Stimulated activated naive B cell treated with anti-CD40 and anti-IgM and Interleukin-4, amounts not matched to agents 10 μg/mL and 1 μg/mL and 100 μg/mL, for 72 hours (primary cell): ENCODE measurements at regions not wholly inside any gene's neighbourhood (a gene's known extent, or its start where the extent isn't known, plus 50 kb on each side); places are given as distances from the start of the nearest gene placed in this dataset.
"Not testable (repeated sequence)": the region's sequence is repeated elsewhere in the genome, so short reads cannot be mapped to it uniquely, and the experiment has no call there.

Experiments used
- ATAC-seq, 2 donors: fragments of 150-1000 bp; cut with Tn5 transposase; replicated peaks; 2 replicates each; pipeline ENCODE4 v1.10.0; 2021; ENCODE audit warnings: moderate library complexity in 1 of 2
- DNase-seq: peaks from one replicate; pipeline ENCODE4 v3.0.0; 2021
- H3K27ac Mint-ChIP-seq: one replicate; pipeline ENCODE4 v1.8.0; 2022; ENCODE audit warnings: mild to moderate bottlenecking, mixed read lengths
- H3K27me3 Mint-ChIP-seq, 2 donors: one replicate each; pipeline ENCODE4 v1.8.0; 2022; ENCODE audit warnings: mixed read lengths in 2 of 2
- H3K36me3 Mint-ChIP-seq, 2 donors: one replicate each; pipeline ENCODE4 v1.8.0; 2022; ENCODE audit warnings: mixed read lengths in 2 of 2, mild to moderate bottlenecking in 1 of 2
- H3K4me1 Mint-ChIP-seq, 2 donors: one replicate each; pipeline ENCODE4 v1.8.0; 2022; ENCODE audit warnings: mixed read lengths in 2 of 2, mild to moderate bottlenecking in 1 of 2
- H3K4me3 Mint-ChIP-seq, 2 donors: one replicate each; pipeline ENCODE4 v1.8.0; 2022; ENCODE audit warnings: mild to moderate bottlenecking in 2 of 2, mixed read lengths in 2 of 2, moderate library complexity in 1 of 2
- H3K9me3 Mint-ChIP-seq, 2 donors: one replicate each; pipeline ENCODE4 v1.8.0; 2022; ENCODE audit warnings: mixed read lengths in 2 of 2, mild to moderate bottlenecking in 1 of 2

DNA sequence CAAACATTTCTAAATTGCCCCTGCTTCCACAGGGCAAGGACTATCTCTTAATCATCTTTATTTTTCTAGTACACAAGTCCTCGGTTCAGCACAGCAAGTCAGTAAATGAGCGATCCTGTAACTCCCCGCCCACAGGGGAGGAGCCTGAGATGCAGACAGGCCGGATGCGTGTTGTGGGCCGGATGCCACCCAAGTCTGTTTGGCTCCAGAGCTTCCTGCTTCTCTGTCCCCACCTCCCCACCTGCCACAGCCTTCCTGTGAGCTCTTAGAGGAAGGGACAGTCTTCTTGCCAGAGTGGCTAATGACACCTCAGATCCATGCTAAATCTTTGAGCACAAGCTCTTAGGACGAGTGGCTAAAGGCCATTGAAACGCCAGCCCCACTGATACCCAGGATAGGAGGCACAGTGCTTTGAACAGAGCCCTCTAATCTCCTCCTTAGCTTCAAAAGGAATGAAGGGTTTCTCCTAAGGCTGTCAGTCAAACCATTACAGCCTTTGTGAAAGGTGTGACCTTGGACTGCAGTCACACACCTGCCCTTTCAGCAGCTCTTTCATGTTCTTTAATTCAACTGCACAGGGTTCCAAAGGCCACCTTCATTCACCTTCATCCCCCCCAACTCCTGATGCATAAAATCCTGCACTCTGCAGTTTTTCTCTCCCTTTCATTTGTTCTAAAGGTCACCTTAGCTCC lies 264.3 kb downstream of the TFAP2C start:
- Mint-ChIP-seq H3K4me3 (no peak overlapping the region), H3K27ac (no peak overlapping the region), H3K4me1 (no peaks in the 10 kb centered on the region), H3K36me3 (no peaks in the 10 kb centered on the region), H3K9me3 (no peaks in the 10 kb centered on the region), H3K27me3 (peaks cover 0 to 4% of the 10 kb centered on the region in 2 donors)
- ATAC-seq, result no peak
- DNase-seq, result no peak

DNA sequence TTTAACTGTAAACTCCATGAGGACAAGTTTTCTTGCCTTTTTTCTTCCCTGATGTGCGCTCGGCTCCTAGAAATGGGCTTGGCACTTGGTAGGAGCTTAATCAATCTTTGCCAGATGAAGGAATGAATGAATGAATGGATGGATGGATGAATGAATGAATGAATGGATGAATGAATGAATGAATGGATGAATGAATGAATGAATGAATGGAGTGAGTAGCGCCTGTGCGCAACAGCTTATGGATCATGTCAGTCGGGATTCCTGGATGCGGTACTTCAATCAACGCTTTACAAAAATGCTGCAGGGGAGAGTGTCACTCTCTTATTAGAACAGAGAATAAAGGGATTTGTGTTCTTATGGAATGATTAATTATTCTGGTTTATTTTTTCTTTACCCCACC lies 267.3 kb downstream of the TFAP2C start:
- no peak for ATAC-seq

DNA sequence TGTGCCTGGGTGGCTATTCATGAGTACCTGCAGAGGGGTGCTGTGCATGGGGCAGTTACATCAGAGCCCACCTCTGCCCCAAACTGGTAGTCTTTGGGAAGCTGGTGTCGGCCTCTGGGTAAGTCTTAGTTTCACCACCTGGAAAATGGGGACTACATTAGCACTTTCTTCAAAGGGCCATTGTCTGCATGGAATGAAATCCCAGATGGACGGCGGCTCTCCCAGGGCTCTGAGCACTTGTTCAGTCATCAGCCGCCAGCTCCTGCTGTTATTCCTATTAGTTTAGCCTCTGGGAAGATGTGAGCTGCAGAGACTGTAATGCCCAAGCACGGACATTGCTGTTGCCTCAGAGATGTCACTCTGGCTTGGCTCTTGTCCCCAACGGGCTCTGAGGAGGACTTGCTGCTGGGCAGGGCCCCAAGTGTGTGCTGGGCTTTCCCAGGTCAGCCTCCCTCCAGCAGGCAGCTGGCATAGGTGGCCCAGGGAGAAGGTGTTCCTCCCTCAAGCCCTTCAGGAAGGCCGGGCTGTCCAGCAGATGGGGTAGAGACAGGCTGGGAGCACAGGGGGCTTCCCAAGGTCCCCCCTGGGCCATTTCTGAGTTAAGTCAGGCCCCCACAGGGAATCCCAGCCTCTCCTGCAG lies 268.3 kb downstream of the TFAP2C start:
- Mint-ChIP-seq H3K9me3 (peaks cover 2 to 3% of the 10 kb centered on the region in 2 donors), H3K27me3 (peaks cover 8 to 11% of the 10 kb centered on the region in 2 donors), H3K4me1 (no peaks in the 10 kb centered on the region), H3K4me3 (no peak overlapping the region), H3K36me3 (no peaks in the 10 kb centered on the region), H3K27ac (no peak overlapping the region)
- DNase-seq (no peak), ATAC-seq (no peak)

More for the DNA sequence above, 267.3 kb downstream of the TFAP2C start:
- Mint-ChIP-seq H3K4me1 (no peaks in the 10 kb centered on the region), H3K27ac (no peak overlapping the region), H3K27me3 (peaks cover 8 to 11% of the 10 kb centered on the region in 2 donors), H3K9me3 (peaks cover 2 to 3% of the 10 kb centered on the region in 2 donors), H3K36me3 (no peaks in the 10 kb centered on the region), H3K4me3 (no peak overlapping the region)
- no peak for DNase-seq

DNA sequence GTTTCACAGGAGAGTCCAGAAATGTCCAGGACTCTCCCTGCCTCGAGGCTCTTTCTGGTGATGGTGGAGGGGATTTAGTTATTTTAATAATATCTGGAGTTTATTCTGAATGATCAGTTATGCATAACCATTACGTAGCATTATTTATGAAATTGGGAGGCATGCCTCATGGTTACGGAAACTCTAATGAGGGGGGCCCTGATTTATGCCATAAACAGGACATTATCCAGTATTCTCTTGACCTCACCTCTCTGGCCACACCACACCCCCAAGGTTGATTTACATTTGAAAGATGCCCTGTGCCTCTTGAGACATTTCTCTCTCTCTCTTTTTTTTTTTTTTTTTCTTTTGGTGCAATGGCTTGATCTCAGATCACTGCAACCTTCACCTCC lies 268.8 kb downstream of the TFAP2C start:
- H3K4me1 Mint-ChIP-seq, result no peaks in the 10 kb centered on the region
- no peak overlapping the region for H3K4me3 Mint-ChIP-seq
- ATAC-seq (no peak), DNase-seq (no peak)
- H3K36me3 Mint-ChIP-seq, result no peaks in the 10 kb centered on the region
- H3K9me3 Mint-ChIP-seq, result peaks cover 2 to 3% of the 10 kb centered on the region in 2 donors
- H3K27me3 Mint-ChIP-seq, result peaks cover 8 to 11% of the 10 kb centered on the region in 2 donors
- H3K27ac Mint-ChIP-seq, result no peak overlapping the region

DNA sequence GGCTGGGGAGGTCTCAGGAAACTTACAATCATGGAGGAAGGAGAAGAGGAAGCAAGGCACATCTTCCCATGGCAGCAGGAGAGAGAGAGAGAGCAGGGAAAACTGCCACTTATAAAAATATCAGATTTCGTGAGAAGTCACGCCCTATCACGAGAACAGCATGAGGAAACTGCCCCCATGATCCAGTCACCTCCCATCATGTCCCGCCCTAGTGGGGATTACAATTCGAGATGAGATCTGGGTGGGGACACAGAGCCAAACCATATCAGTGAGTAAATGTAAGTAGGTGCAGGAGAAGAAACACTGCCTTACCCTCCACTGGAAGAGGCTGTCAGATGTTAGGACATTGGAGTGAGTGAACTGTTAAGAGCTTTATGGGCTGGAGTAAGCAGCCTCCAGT lies 270.4 kb downstream of the TFAP2C start:
- Mint-ChIP-seq H3K4me1 (no peaks in the 10 kb centered on the region), H3K9me3 (peaks cover 2 to 3% of the 10 kb centered on the region in 2 donors), H3K27ac (no peak overlapping the region), H3K36me3 (no peaks in the 10 kb centered on the region), H3K27me3 (peaks cover 8 to 11% of the 10 kb centered on the region in 2 donors), H3K4me3 (no peak overlapping the region)
- ATAC-seq (no peak), DNase-seq (no peak)

DNA sequence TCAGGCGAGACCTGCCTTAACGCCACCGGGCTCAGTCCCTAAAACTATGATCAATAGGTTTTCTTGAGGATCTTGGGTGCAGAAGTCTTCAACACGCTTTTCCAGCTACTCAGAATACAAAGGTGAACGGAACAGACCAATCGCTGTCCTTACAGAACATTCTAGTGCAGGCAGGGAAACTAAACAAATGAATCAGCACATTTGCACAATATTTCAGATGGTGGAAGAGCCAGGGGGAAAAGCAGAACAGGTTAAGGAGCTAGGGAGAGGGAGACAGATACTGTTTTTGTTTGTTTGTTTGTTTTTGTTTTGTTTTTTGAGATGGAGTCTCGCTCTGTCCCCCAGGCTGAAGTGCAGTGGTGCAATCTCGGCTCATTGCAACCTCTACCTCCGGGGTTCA lies 271.1 kb downstream of the TFAP2C start:
- Mint-ChIP-seq H3K4me1 (no peaks in the 10 kb centered on the region), H3K27me3 (peaks cover 8 to 11% of the 10 kb centered on the region in 2 donors), H3K9me3 (peaks cover 2 to 3% of the 10 kb centered on the region in 2 donors), H3K36me3 (no peaks in the 10 kb centered on the region), H3K27ac (no peak overlapping the region), H3K4me3 (no peak overlapping the region)
- DNase-seq (no peak), ATAC-seq (no peak)

DNA sequence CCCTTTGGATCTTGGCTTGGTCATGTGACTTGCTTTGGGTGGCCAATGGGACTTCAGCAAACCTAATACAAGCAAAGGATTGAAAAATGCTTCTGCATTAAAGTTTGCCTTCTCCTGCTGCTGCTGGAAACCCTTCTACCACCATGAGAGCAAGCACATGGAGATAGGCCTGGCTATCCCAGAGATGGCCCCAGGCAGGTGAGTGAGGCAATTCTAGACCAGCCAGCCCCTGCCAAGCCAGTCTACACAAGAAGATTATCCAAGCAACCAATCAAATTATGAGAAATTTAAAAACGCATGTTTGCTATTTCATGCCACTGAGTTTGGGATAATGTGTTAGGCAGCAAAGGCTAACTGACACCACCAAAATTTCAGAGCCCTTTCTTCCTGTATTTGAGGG lies 274.3 kb downstream of the TFAP2C start:
- Mint-ChIP-seq H3K4me3 (no peak overlapping the region), H3K27ac (no peak overlapping the region)

DNA sequence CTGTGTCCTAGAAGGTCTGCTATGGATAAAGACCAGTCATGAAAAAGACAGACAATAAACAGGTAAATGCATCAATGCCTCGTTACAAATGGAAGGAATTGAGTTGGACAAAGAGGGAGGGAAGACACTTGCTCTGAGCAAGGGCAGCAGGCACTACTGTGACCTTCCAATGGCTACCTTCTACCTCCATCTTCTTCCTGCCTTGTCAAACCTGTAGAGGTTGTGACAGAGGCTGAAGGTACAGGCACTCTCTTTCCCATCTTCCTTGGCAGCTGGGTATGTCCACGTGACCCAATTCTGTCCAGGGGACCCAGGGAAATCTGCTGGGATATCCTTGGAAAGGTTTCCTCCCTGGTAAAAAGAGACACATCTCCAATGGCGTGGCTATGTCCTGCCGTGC lies 274.8 kb downstream of the TFAP2C start:
- H3K36me3 Mint-ChIP-seq, result no peaks in the 10 kb centered on the region
- no peak overlapping the region for H3K4me3 Mint-ChIP-seq
- ATAC-seq (no peak), DNase-seq (no peak)
- H3K27ac Mint-ChIP-seq, result no peak overlapping the region
- peaks cover 2 to 3% of the 10 kb centered on the region in 2 donors for H3K9me3 Mint-ChIP-seq
- H3K27me3 Mint-ChIP-seq, result peaks cover 4 to 11% of the 10 kb centered on the region in 2 donors
- H3K4me1 Mint-ChIP-seq, result no peaks in the 10 kb centered on the region

More for the DNA sequence above, 274.3 kb downstream of the TFAP2C start:
- H3K27me3 Mint-ChIP-seq, result peaks cover 4 to 11% of the 10 kb centered on the region in 2 donors
- no peaks in the 10 kb centered on the region for H3K36me3 Mint-ChIP-seq
- no peaks in the 10 kb centered on the region for H3K4me1 Mint-ChIP-seq
- DNase-seq (no peak), ATAC-seq (no peak)
- peaks cover 2 to 3% of the 10 kb centered on the region in 2 donors for H3K9me3 Mint-ChIP-seq

DNA sequence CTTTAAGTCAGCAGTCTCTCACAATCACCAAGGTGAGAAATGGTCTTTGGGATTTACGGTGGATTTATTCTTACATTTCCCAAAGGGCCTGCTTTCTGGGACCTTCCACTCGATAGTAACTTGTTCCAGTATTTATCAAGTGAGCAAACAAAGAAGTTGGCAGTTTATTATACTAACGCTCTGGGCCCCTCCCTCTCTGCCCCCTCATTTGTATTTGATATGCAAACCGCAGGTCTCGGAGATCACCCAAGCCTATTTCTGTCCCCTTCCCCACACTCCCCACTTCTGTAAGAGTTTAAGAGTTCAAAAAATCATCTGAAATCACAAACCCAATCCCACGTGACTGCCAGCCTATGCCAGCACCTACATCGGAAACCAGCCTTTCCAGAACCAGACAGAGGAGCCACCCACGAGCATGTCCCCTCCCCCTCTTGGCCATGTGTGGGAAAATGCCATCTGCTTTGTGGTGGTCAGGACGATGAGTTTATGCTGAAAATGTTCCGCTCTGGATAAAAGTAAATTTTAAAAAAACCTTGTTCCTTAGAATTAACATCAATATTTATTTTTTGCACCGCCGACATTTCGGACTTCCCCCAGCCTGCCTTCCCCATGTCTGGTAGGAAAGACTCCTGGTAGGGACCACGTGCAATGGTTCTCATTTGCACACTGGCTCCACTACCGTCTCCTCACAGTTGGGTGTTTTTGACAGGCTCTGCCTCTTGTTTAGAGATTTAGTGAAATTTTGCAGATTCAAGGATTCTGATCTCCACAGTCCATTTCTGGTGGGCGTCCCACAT lies 281.0 kb downstream of the TFAP2C start:
- Mint-ChIP-seq H3K27ac (no peak overlapping the region), H3K27me3 (peaks cover 7 to 16% of the 10 kb centered on the region in 2 donors), H3K36me3 (peaks cover 0 to 2% of the 10 kb centered on the region in 2 donors), H3K9me3 (no peaks in the 10 kb centered on the region), H3K4me1 (no peaks in the 10 kb centered on the region), H3K4me3 (no peak overlapping the region)
- ATAC-seq, result no peak
- DNase-seq, result no peak

DNA sequence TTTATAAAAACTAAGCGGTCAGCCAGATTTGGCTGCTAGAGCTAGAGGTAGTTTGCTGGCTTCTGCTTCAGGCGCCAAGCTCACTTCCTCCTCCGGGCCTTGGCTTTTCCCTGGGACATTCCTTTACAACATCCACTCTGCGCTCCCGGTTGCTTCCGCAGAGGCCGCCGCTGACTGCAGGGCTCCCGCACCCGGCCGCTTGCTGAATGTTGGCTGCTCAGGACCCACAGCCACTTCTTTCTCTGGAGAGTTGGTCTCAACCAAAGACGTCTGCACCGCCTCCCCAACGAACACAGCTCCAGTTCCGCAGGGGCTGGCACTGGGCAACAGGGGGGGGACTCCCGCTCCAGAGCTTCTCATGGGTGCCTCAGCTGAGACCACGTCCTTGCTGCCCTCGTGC lies 282.8 kb downstream of the TFAP2C start:
- DNase-seq, result no peak
- H3K4me3 Mint-ChIP-seq, result no peak overlapping the region

DNA sequence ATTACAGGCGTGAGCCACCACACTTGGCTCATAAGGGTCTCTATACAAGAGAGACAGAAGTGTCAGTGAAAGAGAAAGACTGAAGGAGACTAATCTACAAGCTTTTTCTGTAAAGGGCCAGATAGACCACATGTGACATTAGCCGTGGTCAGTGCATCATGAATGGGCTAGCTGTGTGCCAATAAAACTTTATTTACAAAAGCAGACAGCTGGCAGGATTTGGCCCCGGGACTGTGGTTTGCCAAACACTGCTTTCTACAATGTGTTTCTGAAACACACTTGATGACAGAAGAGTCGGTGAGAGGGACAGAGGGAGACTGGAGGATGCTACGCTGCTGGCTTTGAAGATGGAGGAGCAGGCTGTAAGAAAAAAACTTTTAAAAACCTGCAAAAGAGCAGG lies 285.4 kb downstream of the TFAP2C start:
- H3K9me3 Mint-ChIP-seq, result no peaks in the 10 kb centered on the region
- H3K27ac Mint-ChIP-seq, result no peak overlapping the region
- no peak for DNase-seq
- no peaks in the 10 kb centered on the region for H3K4me1 Mint-ChIP-seq
- H3K27me3 Mint-ChIP-seq, result peaks cover 15 to 26% of the 10 kb centered on the region in 2 donors
- no peak overlapping the region for H3K4me3 Mint-ChIP-seq
- ATAC-seq, result no peak
- peaks cover 0 to 2% of the 10 kb centered on the region in 2 donors for H3K36me3 Mint-ChIP-seq

More for the DNA sequence above, 282.8 kb downstream of the TFAP2C start:
- peaks cover 7 to 16% of the 10 kb centered on the region in 2 donors for H3K27me3 Mint-ChIP-seq
- peaks cover 0 to 2% of the 10 kb centered on the region in 2 donors for H3K36me3 Mint-ChIP-seq
- no peaks in the 10 kb centered on the region for H3K9me3 Mint-ChIP-seq
- H3K4me1 Mint-ChIP-seq, result no peaks in the 10 kb centered on the region
- no peak for ATAC-seq
- no peak overlapping the region for H3K27ac Mint-ChIP-seq

DNA sequence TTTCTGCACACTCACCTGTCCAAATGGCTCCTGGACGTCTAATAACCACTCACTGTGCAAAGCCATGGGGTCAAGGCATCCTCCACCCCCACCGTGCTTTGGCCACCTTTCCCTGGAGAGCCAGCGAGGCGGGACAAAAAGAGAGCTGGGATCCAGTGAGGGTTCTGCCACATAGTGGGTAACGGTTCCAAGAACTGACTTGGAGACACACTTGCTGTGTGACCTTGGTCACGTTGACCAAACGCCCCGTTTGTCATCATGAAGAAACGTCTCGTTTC lies 287.2 kb downstream of the TFAP2C start:
- DNase-seq, result no peak
- no peaks in the 10 kb centered on the region for H3K4me1 Mint-ChIP-seq

DNA sequence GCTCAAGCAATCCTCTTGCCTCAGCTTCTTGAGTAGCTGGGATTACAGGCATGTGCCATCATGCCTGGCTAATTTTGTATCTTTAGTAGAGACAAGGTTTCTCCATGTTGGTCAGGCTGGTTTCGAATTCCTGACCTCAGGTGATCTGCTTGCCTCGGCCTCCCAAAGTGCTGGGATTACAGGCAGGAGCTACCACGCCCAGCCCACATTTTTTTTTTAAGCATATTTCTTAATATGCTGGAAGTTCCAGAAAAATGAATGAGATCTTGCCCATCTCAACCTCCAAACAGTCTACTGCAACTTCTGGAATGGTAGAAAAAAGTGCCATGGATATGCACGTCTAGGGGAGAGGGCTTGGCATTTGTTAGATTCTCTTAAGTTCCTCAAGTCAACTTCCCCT lies 290.9 kb downstream of the TFAP2C start:
- not testable (repeated sequence) for ATAC-seq, H3K36me3 Mint-ChIP-seq, H3K4me3 Mint-ChIP-seq, H3K27ac Mint-ChIP-seq, H3K4me1 Mint-ChIP-seq, H3K9me3 Mint-ChIP-seq, DNase-seq
- H3K27me3 Mint-ChIP-seq, result peaks cover 38 to 43% of the 10 kb centered on the region in 2 donors

More for the DNA sequence above, 287.2 kb downstream of the TFAP2C start:
- Mint-ChIP-seq H3K27ac (no peak overlapping the region), H3K27me3 (peaks cover 17 to 26% of the 10 kb centered on the region in 2 donors), H3K4me3 (no peak overlapping the region), H3K9me3 (no peaks in the 10 kb centered on the region), H3K36me3 (peaks cover 0 to 2% of the 10 kb centered on the region in 2 donors)
- no peak for ATAC-seq

DNA sequence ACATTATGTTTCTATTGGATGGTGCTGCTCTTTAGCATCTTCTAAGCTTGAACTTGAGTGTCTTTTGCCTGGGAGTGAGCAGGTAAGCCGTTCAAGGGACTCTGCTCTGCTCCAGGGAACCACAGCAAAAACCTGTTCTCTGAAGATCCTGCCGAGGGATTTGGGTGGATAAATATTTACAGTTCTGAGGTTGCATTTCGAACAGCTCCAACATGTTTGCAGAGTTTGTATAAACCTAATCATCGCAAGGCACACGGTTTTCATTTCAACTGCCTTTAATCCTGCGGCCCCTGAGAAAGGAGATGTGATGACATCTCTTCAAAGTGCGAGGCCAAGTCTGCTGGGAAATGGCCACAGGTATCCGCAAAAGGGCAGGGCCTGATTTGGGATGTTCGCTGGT lies 293.4 kb downstream of the TFAP2C start:
- Mint-ChIP-seq H3K9me3 (peaks cover 0 to 2% of the 10 kb centered on the region in 2 donors), H3K27ac (no peak overlapping the region), H3K4me3 (no peak overlapping the region), H3K4me1 (no peaks in the 10 kb centered on the region), H3K36me3 (peaks cover 0 to 2% of the 10 kb centered on the region in 2 donors), H3K27me3 (peaks cover 52 to 62% of the 10 kb centered on the region in 2 donors)
- no peak for ATAC-seq
- DNase-seq, result no peak
